Activated naive CD4-positive, alpha-beta T cell treated with anti-CD3 and anti-CD28 coated beads, Interleukin-2, amount 50 U/mL, for 16 hours (primary cell): ENCODE measurements at regions not wholly inside any gene's neighbourhood (a gene's known extent, or its start where the extent isn't known, plus 50 kb on each side); places are given as distances from the start of the nearest gene placed in this dataset.
"Not testable (repeated sequence)": the region's sequence is repeated elsewhere in the genome, so short reads cannot be mapped to it uniquely, and the experiment has no call there.

Source experiments
- DNase-seq: peaks from one replicate; pipeline ENCODE4 v3.0.0-alpha.2; 2020

DNA sequence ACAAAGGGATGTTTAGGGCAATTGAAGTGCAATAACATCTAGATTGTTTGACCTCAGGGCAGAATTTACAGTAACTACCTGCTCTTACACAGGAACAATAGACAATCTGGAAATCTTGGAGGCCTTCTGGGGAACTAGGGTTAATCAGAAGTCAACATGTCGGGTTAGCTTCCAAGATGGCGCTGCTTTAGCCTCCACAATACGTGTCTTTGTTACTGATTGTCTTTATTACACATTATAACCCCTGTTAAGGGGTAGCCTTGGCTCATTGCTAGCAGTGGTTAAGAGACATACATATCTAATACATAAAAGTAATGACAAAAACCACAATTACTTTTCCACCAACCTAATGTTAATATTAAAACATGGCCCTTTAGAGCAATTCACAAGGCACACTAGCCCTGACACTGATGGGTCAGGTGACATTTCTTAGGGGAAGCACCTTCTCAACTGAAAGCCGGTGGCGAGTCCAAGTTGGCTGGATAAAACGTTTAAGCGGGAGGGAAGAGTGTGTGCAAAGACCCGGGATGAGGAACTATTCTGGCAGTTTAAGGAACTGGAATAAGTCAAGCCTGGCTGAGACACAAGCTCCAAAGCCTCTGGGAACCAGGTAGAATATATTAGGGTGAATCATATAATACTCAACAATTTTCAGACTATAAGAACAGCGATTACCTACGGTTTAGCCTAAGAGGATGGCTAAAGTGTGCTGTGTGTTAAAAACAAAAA, 236.9 kb downstream of the BCAS1 start:
- no peak for DNase-seq

DNA sequence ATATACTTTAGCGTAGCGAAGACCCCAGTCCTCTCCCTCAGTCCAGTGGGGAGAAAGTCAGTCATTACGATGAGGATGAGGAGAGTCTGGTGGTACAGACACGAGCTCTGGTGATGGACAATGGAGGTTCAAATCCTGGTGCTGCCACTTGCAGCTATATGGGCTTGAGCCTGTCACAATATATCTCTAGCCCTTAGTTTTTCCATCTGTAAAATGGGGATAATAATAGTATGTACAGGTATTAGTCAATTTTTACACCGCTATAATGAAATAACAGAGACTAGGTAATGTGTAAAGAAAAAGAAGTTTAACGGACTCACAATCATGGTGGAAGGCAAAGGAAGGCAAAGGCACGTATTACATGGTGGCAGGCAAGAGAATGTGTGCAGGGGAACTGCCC, 237.9 kb downstream of the BCAS1 start:
- DNase-seq: no peak

DNA sequence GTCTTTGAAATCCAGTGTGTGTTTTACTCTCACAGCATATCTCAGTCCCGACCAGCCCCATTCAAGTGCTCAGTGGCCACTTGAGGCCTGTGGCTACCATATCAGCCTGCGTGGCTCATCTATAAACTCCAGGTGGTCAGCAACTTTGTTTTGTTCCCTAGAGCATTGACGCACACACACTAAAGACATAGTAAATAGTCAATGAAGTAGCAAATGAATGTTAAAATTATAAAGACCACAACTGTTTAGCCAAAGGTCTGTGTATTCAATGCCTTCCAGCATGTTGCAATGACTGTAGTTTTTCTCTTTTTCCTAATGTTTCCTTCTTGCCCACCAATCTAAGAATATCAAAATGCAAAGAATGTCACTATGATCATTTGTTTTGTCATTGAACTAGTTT, 238.2 kb upstream of the ZNF217 start:
- DNase-seq: no peak

DNA sequence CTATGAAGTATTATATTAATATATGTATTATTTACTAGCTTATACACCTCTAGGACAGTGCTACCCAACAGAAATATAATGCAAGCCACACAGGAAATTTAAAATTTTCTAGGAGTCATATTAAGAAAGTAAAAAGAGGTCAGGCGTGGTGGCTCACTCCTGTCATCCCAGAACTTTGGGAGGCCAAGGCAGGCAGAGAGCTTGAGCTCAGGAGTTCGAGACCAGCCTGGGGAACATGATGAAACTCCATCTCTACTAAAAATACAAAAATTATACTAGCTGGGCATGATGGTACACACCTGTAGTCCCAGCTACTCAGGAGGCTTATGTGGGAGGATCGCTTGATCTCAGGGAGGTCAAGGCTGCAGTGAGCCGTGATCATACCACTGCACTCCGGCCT, 237.6 kb upstream of the ZNF217 start:
- DNase-seq: no peak

DNA sequence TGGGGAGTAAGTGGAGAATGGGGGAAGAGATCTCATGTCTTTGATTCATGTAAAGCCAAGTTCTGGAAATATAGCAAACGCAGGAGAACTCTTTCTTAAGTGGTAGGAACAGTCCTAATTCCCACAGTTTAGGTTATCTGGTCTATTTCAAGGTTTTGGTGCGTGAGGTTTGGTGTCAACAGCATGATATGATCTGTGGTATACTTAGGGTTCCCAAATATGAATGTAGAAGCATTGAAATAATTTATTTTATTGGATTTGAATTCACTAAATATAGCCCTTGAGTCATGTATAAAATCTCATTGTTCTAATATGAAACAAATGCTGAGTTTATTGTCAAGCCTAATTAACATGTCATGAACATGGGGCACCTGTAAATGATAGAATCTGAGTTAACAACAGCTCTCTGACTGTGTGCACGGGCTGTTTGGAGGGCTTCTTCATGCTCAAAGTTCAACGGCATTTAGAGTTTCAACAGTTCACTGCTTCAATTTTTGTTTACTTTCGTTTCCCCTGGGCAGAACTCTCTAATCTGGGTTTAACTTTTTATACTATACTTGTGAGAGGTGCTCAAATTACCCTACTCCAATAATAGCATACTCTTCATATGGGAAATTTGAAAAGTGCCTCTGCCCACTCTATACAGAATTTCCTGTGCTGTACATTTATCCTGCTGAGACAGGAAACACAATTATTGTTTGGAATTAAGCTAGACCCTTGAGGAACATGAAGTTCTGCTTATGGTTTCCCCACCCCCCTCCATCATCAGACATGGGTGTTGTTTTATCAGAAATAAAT, 236.3 kb upstream of the ZNF217 start:
- DNase-seq: no peak

DNA sequence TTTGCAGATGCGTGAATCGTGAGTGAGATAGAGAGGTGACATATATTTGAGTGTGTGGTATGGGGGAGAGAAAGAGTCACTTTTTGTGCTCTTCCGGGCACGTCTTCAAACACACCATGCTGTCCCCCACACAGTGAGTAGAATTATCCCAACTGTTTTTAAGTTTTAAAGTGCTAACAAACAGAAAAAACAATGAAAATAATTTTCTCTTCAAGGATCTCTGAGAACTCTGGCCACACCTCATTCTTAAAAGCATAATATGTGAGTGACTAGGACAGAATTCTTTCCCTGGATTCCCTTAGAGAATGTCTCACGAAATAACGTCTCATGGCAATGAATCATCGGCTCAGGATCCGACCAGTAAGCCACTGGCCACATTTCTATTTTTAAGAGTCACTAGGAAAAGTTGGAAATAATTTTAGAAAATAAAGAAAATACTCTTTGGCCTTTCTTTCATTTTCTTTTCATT, 235.7 kb upstream of the ZNF217 start:
- DNase-seq: no peak

DNA sequence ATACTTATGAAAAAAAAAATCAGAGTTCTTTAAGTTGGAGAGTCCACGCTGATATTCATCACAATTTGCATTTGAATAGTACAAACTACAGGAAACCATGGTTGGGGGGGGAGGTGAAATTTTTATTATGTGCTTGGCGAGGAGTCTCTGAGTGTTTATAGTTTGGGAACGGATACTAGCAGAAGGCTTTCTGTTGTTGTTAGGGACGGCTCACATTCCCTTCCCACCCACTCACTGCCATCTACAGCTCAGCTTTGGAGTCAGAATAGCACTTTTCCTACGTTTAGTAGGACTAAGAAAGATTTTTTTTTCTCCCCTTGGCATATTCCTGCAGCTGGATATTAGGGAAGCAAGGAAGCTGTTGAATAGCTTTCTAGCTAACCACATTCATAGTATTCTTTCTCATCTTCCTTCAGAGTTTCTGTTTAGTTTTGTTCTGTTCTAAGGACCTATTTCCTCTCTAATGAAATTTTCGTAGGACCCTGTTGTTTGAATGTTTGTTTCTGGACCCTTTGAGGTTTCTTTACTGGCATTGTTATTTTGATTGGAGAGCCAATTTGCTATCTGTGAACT, 235.1 kb upstream of the ZNF217 start:
- DNase-seq: no peak

DNA sequence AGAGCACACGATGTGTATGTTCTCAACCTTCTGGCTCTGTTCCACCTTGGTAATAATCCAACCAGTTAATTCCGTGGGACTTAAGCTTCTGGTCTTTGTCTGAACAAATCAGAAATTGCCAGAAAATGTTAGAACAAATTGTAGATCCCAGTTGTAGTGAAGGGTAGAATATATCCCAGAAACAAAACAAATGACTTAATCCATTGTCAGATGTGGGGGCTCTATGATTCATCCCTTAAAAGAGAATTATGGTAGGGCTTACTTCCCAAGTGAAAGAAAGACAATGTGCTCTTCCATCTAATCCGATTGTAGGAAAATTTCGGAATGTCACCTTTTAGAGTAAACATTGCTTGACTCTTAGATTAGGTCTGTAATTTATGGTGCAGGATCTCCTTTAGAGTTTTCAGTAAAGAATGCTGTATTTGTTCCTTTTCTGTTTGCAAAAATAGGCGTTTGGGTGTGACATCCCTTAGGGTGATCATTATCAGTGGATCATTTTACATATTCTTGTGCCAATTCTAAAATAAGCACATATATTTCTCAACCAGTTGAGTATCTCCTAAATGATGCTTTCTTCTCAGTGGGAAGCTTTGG, 234.5 kb upstream of the ZNF217 start:
- DNase-seq: no peak

DNA sequence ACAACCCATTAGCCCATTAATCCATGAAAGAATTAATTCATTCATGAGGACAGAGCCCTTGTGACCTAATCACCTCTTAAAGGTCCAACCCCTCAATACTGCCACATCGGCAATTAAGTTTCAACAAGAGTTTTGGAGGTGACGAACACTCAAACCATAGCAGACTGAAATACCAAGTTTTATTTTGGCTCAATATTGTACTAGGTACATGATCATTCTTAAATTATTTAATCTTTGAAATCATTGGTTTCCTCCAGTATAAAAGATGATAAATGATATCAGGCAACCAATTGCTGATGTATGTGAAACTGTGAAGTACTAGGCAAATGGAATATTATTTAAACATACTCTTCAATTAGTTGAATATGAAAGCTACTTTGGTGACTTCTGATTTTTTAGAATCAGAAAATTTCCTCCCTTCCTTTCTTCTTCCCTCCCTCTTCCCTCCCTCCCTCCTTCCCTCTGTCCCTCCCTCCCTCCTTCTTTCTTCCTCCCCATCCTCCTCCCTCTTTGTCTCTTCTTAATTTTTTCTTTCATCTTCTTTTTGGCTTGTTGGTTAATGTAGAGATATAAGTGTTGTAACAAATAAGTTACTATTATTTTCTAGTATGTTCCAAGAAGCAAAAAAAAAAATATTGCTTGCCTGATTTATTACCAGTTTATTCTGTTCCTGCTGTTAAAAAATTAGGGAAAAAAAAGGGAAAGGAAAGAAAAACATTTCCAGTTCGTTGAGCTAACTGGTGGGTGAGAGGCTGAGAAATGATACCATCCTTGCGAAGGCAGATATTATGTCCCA, 233.9 kb upstream of the ZNF217 start:
- DNase-seq: no peak

DNA sequence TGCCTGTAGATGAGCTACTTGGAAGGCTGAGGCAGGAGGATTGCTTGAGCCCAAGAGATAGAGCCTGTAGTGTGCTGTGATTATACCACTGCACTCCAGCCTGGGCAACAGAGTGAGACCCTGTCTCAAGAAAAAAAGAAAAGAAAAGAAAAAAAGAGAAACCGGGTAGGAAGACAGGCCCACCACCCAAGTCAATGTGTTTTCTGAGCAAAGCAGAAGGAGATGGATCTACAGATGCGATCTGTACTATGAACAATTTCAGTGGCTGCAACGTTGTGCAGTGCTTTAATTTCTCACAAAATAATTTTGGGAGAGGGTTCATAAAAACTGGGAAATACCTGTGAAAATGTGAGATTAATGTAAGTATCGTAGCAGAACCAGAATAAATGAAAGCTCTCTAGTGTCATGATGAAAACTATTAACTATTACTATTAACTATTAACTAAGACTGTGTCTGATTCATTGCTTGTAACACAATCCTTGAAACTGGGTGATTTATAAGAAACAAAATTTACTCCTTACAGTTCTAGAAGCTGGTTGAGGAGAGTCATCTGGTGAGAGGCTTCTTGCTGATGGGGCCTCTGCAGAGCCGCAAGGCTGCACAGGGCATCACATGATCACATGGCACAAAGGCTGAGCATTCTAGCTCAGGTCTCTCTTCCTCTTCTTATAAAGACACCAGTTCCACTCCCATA, 233.1 kb upstream of the ZNF217 start:
- no peak for DNase-seq

DNA sequence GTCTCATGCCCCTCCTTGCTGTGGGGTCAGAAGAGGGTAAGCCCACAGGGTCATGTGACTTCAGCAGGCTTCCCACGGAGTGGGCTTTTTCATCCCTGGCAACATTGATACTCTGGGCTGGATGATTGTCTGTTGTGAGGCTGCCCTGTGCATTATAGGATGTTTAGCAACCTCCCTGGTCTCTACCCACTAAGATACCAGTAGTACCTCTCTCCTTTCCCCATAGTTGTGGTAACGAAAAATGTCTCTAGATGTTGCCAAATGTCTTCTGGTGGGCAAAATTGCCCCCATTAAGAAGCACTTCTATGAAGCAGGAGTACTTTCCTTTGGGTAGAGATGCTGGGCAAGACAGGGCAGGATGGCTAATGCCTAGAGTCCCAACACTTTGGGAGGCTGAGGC, 232.5 kb upstream of the ZNF217 start:
- no peak for DNase-seq

DNA sequence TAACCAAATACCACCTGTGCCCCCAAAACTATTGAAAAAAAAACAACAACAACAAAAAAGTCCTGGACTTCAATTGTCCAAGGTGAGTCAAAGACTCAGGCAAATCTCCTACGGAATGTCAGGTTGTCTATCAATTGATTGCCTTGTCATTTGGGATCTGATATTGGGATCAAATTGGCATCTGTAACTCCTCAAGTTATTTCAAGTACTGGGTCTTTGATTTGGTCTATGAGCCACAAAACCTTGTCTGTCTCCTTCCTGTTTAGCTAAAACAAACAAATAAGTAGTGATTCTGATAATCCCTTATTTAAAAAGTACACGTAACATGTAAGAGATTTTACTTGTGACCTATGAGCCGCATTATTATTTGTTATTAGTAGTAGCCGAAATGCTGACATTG, 231.6 kb upstream of the ZNF217 start:
- DNase-seq: no peak

DNA sequence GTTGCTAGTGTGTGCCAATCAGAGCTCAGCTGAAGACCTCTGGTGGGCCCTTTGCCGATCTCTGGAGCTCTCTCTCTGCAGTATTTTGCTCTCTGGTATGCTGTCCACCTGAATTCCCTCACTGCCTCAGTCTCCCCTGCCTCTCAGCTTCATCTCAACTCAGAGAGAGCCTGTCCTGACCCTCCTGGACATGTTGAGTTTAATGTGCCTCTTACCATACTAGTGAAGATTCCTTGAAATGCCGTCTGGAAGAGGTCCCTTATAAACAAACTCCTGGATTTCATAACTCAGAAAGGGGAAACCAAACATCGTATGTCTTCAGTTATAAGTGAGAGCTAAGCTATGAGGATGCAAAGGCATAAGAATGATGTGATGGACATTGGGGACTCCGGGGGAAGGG, 231.1 kb upstream of the ZNF217 start:
- no peak for DNase-seq

DNA sequence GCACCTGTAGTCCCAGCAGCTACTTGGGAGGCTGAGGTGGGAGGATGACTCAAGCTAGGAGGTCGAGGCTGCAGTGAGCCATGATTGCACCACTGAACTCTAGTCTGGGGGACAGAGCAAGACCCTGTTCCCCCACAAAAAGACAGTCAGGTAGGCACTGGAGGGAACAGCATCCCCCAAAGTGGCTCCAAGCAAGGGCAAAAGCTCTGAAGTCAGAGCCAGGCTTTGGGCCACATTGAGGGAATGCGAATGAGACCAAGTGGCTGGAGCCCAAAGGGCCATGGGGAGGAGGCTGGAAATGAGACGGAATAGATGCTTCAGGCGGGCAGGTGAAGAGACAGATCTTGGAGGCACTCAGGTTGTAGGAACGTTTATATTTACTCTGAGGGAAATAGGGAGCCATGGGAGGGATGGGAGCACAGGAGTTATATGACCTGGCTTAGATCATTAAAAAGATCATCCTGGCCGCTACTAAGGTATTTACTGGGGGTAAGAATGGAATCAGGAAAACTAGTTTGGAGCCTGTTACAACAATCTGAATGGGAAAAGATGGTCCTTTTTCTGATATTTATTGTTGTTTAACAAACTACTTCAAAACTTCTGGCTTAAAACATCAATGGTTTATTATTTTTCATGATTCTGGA, 229.6 kb upstream of the ZNF217 start:
- no peak for DNase-seq

DNA sequence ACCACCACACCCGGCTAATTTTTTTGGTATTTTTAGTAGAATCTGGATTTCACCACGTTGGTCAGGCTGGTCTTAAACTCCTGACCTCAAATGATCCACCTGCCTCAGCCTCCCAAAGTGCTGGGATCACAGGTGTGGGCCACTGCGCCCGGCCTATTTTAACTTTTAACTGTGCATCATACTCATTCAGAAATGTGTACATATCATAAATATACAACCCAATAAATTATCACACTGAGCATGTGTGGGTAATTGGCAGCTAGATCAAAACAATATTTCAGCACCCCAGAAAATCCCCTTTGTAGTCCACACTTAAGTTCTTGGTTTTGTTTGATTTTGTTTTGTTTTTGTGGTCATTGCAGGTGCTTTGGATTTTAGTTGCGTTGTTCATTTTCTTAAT, 228.9 kb upstream of the ZNF217 start:
- no peak for DNase-seq

DNA sequence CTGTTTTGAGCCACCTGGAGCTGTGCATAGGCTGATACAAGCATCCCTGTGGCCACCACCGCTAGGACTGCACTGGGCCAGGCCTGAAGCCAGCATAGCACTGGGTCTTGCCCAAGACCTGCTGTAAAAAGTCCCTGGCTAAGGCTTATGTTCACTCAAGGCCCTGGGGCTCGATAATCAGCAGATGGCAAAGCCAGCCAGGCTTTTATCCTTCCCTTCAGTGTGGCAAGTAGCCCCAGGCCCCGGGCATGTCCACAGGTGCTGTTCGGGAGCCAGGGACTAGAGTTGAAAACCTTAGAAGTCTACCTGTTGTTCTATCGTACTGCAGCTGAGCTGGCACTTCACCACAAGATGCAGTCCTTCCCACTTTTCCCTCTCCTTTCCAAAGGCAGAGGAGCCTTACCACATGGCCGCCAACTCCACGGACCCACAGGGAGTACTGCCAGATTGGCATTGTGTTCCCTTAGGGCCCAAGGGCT, 226.4 kb upstream of the ZNF217 start:
- DNase-seq: no peak

DNA sequence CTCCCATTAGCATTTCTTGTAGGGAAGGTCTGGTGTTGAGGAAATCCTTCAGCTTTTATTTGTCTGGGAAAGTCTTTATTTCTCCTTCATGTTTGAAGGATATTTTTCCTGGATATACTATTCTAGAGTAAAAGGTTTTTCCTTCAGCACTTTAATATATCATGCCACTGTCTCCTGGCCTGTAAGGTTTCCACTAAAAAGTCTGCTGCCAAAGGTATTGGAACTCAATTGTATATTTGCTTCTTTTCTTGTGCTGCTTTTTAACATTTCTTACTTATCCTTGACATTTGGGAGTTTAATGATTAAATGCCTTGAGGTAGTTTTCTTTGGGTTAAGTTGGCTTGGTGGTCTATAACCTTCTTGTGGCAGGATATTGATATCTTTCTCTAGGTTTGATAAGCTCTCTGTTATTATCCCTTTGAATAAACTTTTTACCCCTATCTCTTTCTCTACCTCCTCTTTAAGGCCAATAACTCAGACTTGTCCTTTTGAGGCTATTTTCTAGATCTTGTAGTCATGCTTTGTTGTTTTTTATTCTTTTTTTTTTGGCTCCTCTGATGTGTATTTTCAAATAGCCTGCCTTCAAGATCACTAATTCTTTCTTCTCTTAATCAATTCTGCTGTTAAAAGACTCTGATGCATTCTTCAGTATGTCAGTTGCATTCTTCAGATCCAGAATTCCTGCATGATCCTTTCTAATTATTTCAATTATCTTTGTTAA, 225.0 kb upstream of the ZNF217 start:
- DNase-seq: no peak

DNA sequence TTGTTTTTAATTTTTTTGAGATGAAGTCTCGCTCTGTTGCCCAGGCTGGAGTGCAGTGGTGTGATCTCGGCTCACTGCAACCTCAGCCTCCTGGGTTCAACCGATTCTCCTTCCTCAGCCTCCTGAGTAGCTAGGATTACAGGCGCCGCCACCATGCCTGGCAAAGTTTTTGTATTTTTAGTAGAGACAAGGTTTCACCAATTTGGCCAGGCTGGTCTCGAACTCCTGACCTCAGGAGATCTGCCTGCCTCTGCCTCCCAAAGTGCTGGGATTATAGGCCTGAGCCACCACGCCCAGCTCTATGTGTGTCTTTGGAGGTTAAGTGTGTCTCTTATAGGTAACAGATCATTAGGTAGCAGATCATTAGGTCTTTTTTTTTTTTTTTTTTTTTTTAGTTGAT, 223.9 kb upstream of the ZNF217 start:
- DNase-seq: not testable (repeated sequence)

DNA sequence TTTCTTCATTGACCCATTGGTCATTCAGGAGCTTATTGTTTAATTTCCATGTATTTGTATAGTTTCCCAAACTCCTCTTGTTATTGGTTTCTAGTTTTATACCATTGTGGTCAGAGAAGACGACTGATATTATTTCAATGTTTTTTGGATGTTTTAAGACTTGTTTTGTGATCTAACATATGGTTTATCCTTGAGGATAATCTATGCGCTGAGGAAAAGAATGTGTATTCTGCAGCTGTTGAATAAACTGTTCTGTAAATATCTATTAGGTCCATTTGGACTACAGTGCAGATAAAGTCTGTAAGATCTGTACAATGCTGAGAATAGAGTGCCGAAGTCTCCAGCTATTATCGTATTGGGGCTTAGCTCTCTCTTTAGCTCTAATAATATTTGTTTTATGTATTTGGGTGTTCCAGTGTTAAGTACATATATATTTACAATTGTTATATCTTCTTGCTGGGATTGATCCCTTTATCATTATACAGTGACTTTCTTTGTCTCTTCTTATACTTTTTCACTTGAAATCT, 223.3 kb upstream of the ZNF217 start:
- DNase-seq: no peak

DNA sequence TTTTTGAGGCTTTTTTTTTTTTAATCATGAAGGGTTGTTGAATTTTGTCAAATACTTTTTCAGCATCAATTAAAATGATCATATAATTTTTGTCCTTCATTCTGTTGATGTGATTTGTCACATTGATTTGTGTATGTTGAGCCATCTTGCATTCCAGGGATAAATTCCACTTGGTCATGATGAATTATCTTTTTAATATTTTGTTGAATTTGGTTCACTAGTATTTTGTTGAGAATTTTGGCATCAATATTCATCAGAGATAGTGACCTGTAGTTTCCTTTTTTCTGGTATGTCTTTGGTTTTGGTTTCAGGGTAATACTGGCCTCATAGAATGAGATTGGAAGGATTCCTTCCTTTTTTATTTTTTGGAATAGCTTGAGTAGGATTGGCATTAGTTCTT, 221.9 kb upstream of the ZNF217 start:
- no peak for DNase-seq

DNA sequence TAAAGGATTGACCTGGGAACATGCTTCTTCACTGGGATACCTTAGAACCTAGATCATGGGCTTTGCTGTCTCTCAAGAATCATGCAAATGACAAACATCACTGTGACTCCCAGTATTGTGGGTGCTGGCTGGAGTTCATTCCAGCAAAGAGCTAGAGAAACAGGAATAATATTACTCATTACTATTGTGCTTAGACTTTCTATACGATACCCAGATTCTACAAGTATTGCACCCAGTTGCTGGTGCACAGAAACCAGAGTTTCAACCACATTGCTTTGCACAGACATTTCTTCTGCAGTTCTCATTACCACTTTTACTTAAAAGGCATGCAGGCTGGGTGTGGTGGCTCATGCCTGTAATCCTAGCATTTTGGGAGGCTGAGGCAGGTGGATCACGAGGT, 220.4 kb upstream of the ZNF217 start:
- no peak for DNase-seq
